Right cardiac atrium (tissue), 5 donors: ENCODE measurements at regions not wholly inside any gene's neighbourhood (a gene's known extent, or its start where the extent isn't known, plus 50 kb on each side); places are given as distances from the start of the nearest gene placed in this dataset.
"Not testable (repeated sequence)": the region's sequence is repeated elsewhere in the genome, so short reads cannot be mapped to it uniquely, and the experiment has no call there.

Experiments used
- ATAC-seq, 2 donors: fragments of 200-7000 bp; cut with Tn5 transposase; one replicate each; pipeline versions ENCODE4 v1.8.0 to v1.9.1; 2020; ENCODE audit warnings: moderate library complexity in 2 of 2, mild to moderate bottlenecking in 1 of 2
- DNase-seq, 3 donors: peaks; one replicate each; pipeline ENCODE4 v3.0.0-alpha.2; 2020
- H3K27ac ChIP-seq: one replicate; pipeline ENCODE4 v1.5.1; 2013; ENCODE audit warnings: mild to moderate bottlenecking, low read length, control low read depth, moderate library complexity
- H3K27me3 ChIP-seq: one replicate; pipeline ENCODE4 v1.6.1; 2013; ENCODE audit not compliant: control insufficient read depth, insufficient read depth
- H3K4me1 ChIP-seq: one replicate; pipeline ENCODE4 v1.6.1; 2013; ENCODE audit warnings: low read length; ENCODE audit not compliant: control insufficient read depth, insufficient read depth
- H3K4me3 ChIP-seq: one replicate; pipeline ENCODE4 v1.5.1; 2013; ENCODE audit warnings: low read length, control low read depth
- H3K9me3 ChIP-seq: one replicate; pipeline ENCODE4 v1.6.1; 2013; ENCODE audit warnings: low read length; ENCODE audit not compliant: control insufficient read depth
- WGBS: extraction: QIAGEN DNeasy Blood & Tissue Kit; methylation state at CpG from one replicate; pipeline ENCODE4 v1.1.7; 2013; 5-methylcytosine and 5-hydroxymethylcytosine counted together
- intact Hi-C, 4 donors: fragments of 100-400 bp; cut with DNase I; formaldehyde crosslinking; loops; one replicate each; pipeline versions ENCODE4 v1.11.0 to v1.14.0; 2022 to 2023
- donor health status: healthy with polysubstance abuse.
- donor health status: DM: no; HTN: yes; CAD: no.
- donor health status: DM: no; HTN: no; CAD: no.
- donor health status: DM: no; HTN: yes; CAD: no; lungs with severe emphysema.
- donor health status: DM: yes; HTN: yes; CAD: no.

DNA sequence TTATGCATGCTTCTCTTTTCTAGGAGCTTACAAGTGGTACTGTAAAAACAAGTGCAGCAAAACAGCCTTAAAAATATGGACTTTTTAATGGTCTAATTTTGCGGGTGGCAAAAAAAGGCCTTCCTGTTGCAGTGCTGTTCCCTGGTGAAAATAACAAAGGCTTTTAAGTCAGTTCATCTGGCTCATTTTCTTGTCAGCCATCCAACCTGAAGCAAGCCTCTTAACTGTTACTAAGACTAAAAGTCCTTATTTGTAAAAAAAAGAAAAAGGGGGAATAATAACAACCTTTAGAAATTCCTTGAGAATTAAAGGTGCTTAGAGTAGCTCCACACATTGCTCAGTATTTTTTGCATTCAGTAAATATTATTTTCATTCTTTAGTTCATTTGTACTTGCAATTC, 200.5 kb upstream of the CHORDC1 start:
- Histone ChIP-seq H3K27ac (no peak overlapping the region), H3K9me3 (no peaks in the 10 kb centered on the region), H3K4me1 (no peaks in the 10 kb centered on the region), H3K4me3 (no peak overlapping the region), H3K27me3 (no peaks in the 10 kb centered on the region)
- intact Hi-C loops = no loop called here
- WGBS = 57% methylated on average over 1 of the region's 1 CpG
- ATAC-seq (no peak), DNase-seq (no peak)

DNA sequence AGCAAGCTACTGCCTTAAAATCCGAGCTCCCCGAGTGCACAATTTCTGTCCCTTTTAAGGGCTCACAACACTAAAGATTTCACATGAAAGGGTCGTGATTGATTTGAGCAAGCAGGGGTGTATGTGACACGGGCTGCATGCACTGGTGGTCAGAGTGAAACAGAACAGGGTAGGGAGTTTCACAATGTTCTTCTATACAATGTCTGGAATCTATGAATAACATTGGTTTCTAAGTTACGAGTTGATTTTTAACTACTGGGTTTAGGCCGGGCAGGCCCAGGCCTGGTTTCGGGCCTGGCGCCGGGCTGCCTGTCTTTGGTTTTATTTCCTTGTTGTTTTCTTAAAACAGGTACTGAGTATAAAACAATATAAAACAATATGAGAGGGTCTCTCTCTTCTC, 199.9 kb upstream of the CHORDC1 start:
- 76% methylated on average over 9 of the region's 9 CpGs for WGBS
- ATAC-seq = not testable (repeated sequence)

DNA sequence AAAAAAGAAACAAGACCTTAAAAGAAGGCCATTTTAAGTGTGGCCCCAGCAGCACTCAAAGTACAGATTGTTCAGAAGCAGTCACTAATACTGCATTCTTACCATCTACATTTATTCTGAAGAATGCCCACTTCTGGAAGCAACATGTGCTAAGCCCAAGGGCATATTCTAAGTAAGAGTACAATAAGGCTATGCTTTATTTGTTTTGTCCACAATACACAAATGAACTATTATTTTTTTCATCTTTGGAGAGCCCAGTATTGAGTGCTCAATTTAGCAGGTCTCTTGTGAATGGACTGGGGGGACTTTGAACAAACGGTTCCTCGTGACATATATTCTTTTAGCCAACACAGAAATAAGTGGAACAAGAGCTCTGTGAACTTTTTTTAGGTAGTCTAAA, 191.4 kb upstream of the CHORDC1 start:
- no peak overlapping the region for H3K4me3 ChIP-seq
- ATAC-seq = no peak
- H3K27ac ChIP-seq = no peak overlapping the region
- H3K27me3 ChIP-seq = no peaks in the 10 kb centered on the region
- intact Hi-C loops = no loop called here
- H3K4me1 ChIP-seq = no peaks in the 10 kb centered on the region
- 74% methylated on average over 2 of the region's 2 CpGs for WGBS
- H3K9me3 ChIP-seq = no peaks in the 10 kb centered on the region
- DNase-seq = no peak

More for the DNA sequence above, 199.9 kb upstream of the CHORDC1 start:
- H3K27me3 ChIP-seq, H3K4me3 ChIP-seq, H3K4me1 ChIP-seq, DNase-seq, H3K27ac ChIP-seq, H3K9me3 ChIP-seq, intact Hi-C loops: not testable (repeated sequence)

DNA sequence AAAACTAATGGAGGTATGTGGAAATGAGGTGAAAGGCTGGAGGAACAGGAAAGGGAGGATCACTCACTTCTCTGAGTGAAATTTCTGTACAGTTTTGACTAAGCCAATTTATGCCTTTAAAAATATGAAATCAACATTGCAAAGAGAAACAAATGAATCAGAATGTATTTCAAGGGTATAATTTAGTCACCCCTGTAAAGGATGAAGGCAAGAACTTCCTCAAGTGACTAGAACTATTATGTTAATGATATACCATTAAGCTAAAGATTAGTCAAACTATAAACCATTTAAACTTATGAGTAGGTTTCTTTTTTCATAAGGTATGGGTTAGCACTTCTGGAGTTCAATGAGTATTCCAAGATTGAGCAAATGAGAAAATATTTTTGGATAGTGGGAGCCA, 184.5 kb upstream of the CHORDC1 start:
- intact Hi-C loops = no loop called here
- Histone ChIP-seq H3K27ac (no peak overlapping the region), H3K4me1 (no peaks in the 10 kb centered on the region), H3K27me3 (no peaks in the 10 kb centered on the region), H3K4me3 (no peak overlapping the region), H3K9me3 (no peaks in the 10 kb centered on the region)
- ATAC-seq (no peak), DNase-seq (no peak)

DNA sequence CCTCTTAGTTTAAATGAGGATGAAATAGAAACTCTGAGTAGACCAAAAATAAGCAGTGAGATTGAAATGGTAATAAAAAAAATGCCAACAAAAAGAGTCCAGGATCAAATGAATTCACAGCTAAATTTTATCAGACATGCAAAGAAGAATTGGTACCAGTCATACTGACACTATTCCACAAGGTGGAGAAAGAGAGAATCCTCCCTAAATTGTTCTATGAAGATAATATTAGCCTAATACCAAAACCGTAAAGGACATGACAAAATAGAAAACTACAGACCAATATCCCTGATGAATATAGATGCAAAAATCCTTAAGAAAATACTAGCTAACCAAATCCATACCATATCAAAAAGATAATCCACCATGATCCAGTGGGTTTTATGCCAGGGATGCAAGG, 169.8 kb upstream of the CHORDC1 start:
- DNase-seq (no peak), ATAC-seq (no peak)
- 81% methylated on average over 1 of the region's 1 CpG for WGBS
- intact Hi-C loops = no loop called here
- Histone ChIP-seq H3K4me1 (no peaks in the 10 kb centered on the region), H3K9me3 (no peaks in the 10 kb centered on the region), H3K27ac (no peak overlapping the region), H3K4me3 (no peak overlapping the region), H3K27me3 (no peaks in the 10 kb centered on the region)

DNA sequence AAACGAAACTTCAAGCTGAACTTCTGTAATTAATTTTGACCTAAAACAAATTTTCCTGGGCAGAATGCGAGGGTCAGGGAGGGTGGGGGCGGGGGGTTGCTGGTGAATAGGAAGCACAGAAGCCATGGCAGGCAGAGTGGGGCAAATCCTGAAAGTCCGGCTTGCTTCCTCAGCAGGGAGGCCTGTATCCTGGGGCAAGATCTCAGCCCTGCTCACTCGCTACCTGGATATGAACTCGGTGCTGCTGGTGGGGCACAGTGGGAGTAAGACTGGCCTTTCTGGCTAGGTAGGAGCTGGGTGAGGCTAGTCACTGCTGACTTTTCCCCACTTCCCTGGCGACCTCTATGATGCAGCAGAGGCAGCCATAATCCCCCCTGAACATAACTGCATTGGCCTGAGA, 168.9 kb upstream of the CHORDC1 start:
- WGBS = 75% methylated on average over 7 of the region's 7 CpGs
- Histone ChIP-seq H3K27me3 (no peaks in the 10 kb centered on the region), H3K4me3 (no peak overlapping the region), H3K4me1 (no peaks in the 10 kb centered on the region), H3K9me3 (no peaks in the 10 kb centered on the region), H3K27ac (no peak overlapping the region)
- no peak for DNase-seq
- ATAC-seq = no peak
- intact Hi-C loops = no loop called here

DNA sequence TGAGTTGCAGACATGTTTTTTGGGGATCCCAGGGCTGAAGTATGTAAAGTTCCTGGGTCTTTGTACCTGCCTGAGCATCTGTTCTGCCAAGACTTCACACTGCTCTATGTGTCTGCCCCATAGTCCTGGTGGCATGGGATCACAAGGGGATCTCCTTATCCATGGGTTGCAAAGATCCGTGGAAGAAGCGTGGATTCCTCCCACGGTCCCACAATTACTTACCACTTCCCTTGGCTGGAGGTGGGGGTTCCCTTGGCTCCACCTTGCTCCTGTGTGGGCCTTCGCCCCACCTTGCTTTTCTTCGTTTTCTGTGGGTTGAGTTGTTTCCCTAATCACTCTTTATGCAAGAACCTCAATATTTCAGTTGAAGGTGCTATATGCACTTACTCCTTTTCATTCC, 157.4 kb upstream of the CHORDC1 start:
- no peak for DNase-seq
- ATAC-seq = no peak
- no peak overlapping the region for H3K4me3 ChIP-seq
- intact Hi-C loops = no loop called here
- no peaks in the 10 kb centered on the region for H3K9me3 ChIP-seq
- H3K27ac ChIP-seq = no peak overlapping the region
- WGBS = 84% methylated on average over 5 of the region's 5 CpGs
- H3K27me3 ChIP-seq = no peaks in the 10 kb centered on the region
- no peaks in the 10 kb centered on the region for H3K4me1 ChIP-seq

DNA sequence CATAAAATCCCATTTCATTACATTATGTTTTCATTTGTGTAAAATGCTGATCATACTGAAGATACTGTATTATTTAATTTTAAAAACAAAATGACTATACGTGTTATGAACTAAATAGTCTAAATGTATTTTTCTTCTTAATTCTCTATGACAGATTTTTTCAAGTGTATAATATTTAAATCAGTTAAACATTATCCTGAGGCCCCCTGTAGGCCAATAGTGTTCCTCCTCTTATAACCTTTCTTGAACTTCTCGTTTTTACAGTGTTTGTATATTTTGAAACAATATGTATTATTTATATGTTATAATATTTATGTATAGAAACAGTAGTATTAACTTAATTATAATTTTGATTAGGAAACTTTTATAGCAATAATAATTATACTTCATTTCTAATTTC, 151.1 kb upstream of the CHORDC1 start:
- intact Hi-C loops = no loop called here
- Histone ChIP-seq H3K9me3 (no peaks in the 10 kb centered on the region), H3K4me3 (no peak overlapping the region), H3K27ac (no peak overlapping the region), H3K27me3 (no peaks in the 10 kb centered on the region), H3K4me1 (no peaks in the 10 kb centered on the region)
- DNase-seq = no peak
- ATAC-seq = no peak
- WGBS = 78% methylated on average over 2 of the region's 2 CpGs

DNA sequence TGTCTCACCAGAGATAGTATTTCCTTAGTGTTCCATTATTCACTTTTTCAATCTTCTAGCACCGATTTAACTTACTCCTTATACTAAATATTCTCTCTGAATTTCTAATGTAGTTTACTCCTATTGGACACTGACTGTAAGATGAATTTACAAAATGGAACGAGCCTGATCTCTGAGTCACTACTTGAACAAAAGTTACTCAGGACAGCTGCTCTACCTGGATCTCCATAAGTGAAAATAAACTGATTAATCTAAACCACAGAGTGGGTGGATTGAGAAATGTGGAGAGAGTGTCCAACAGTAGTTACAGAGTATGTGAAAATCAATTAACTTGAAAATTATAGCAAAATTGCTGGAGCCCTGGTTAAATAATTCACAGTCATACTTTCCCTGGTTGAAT, 141.7 kb upstream of the CHORDC1 start:
- no peak for DNase-seq
- ATAC-seq = no peak
- Histone ChIP-seq H3K27me3 (no peaks in the 10 kb centered on the region), H3K4me1 (no peaks in the 10 kb centered on the region), H3K9me3 (no peaks in the 10 kb centered on the region), H3K4me3 (no peak overlapping the region), H3K27ac (no peak overlapping the region)
- intact Hi-C loops = no loop called here
- 80% methylated on average over 2 of the region's 2 CpGs for WGBS

DNA sequence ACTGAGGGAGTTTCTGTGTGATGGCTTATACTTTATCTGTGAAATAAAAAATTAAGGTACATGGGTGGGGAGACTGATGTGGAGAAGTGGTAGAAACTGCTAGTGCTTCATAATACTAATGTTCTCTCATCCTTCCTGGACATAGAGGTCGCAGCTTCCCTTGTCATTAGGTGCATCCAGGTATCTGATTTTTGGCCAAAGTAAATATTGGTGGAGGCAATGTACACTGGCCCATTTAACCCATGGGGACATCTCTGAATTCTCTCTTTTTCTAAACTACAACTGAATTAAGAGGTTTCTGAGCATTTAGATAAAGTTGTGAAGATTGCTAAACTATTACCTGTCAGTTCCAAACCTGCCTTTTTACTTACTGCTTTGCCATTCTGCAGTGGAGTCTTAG, 140.9 kb upstream of the CHORDC1 start:
- 74% methylated on average over 1 of the region's 1 CpG for WGBS
- ATAC-seq = no peak
- H3K27me3 ChIP-seq = no peaks in the 10 kb centered on the region
- no peak for DNase-seq
- H3K9me3 ChIP-seq = no peaks in the 10 kb centered on the region
- no peak overlapping the region for H3K27ac ChIP-seq
- no peaks in the 10 kb centered on the region for H3K4me1 ChIP-seq
- intact Hi-C loops = no loop called here
- H3K4me3 ChIP-seq = no peak overlapping the region

DNA sequence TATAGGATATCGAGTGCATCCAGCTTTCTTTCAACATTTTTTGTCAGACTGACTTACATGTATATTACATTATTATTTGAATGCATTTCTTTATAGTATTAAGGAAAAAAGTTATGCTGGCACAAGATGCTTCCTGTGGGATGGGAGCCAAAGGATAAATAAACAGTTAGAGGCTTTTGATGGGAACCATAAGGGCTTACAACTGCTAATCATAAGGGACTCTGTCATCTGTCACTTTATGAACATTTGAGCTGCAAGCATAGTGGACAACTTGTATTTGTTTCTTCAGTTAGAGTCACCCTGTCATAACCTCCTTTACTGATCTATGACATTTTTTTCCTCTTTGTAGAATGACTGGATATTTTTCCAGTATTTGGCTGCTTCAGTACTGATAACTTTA, 132.4 kb upstream of the CHORDC1 start:
- intact Hi-C loops = no loop called here
- Histone ChIP-seq H3K4me1 (no peaks in the 10 kb centered on the region), H3K4me3 (no peak overlapping the region), H3K9me3 (no peaks in the 10 kb centered on the region), H3K27ac (no peak overlapping the region), H3K27me3 (no peaks in the 10 kb centered on the region)
- WGBS = 59% methylated on average over 1 of the region's 1 CpG
- no peak for ATAC-seq
- DNase-seq = no peak

DNA sequence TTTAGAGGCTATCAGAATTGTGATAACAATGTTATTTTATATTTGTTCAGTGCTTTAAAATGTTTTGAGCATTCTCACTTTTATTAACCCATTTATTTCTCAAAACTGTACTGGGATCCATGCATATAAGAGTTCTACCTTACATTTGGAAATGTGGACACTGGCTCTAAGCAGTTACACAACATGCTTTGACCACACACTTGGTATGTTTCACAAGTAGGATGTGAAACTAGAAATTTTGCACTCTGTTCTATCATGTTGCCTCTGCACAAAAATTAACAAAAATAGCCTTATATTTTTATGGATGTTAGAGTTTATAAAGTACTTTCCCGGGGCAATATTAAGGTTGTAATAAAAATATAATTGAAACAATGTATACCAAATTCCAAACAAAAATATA, 126.9 kb upstream of the CHORDC1 start:
- Histone ChIP-seq H3K4me3 (no peak overlapping the region), H3K4me1 (no peaks in the 10 kb centered on the region), H3K9me3 (no peaks in the 10 kb centered on the region), H3K27me3 (no peaks in the 10 kb centered on the region), H3K27ac (no peak overlapping the region)
- no peak for DNase-seq
- no peak for ATAC-seq
- WGBS = 77% methylated on average over 1 of the region's 1 CpG
- intact Hi-C loops = no loop called here
